Mammary epithelial cell (primary cell): ENCODE measurements at regions not wholly inside any gene's neighbourhood (a gene's known extent, or its start where the extent isn't known, plus 50 kb on each side); places are given as distances from the start of the nearest gene placed in this dataset.

Source experiments
- CTCF ChIP-seq, 2 donors: IDR thresholded peaks in 1 of 2; conservative IDR thresholded peaks in 1 of 2; 2 replicates each; pipeline ENCODE4 v1.5.1; 2011 to 2012; ENCODE audit warnings: inconsistent platforms in 2 of 2, low read length in 2 of 2, mild to moderate bottlenecking in 2 of 2, control low read depth in 1 of 2, low read depth in 1 of 2; ENCODE audit not compliant: insufficient read depth in 1 of 2; ENCODE audit errors: extremely low read depth in 1 of 2
- EZH2 ChIP-seq: IDR thresholded peaks from 2 replicates; pipeline ENCODE4 v1.6.1; 2012; ENCODE audit warnings: low read length, inconsistent platforms, borderline replicate concordance

DNA sequence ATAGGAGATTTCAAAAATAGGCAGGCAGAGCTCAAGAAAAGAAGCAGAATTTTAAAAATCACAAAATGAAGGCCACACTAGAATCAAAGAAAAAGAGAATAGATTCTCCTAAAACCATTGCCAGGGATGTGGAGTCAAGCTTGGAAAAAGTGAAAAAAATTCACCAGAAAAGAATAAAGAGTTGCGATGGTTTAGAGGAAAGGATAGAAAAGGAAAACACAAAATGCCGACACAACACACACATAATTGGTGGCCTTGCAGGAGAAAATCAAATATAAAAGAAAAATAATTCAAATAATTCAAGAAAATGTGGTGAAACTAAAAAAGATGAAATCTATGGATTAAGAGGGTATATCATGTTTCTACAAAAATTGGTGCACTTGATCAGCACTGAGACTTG is 181.6 kb upstream of the C14orf180 start:
- TF ChIP-seq CTCF (conservative IDR thresholded peaks at IDR 0.05 in 1 of 2, IDR thresholded peaks at IDR 0.05 in 1 of 2; ENCODE audit: extremely low read depth in 1 of 2, insufficient read depth in 1 of 2, low read depth in 1 of 2, low read length in 2 of 2) (no peak), EZH2 (no peak)
